GM21825 (cell line): ENCODE measurements at regions not wholly inside any gene's neighbourhood (a gene's known extent, or its start where the extent isn't known, plus 50 kb on each side); places are given as distances from the start of the nearest gene placed in this dataset.
"Not testable (repeated sequence)": the region's sequence is repeated elsewhere in the genome, so short reads cannot be mapped to it uniquely, and the experiment has no call there.

Experiments
- ATAC-seq: cut with Tn5 transposase; IDR thresholded peaks from one replicate; pipeline ENCODE4 v1.9.1; 2021; ENCODE audit warnings: mild to moderate bottlenecking, moderate library complexity; ENCODE audit not compliant: unreplicated experiment

GRCh38 chr2:234409590-234409989 lies 87.3 kb downstream of the ARL4C start:
- no peak for ATAC-seq

- no peak for ATAC-seq
Observed at GRCh38 chr2:234406085-234406484, 90.8 kb downstream of the ARL4C start.

- ATAC-seq = no peak
Observed at GRCh38 chr2:234405462-234405861, 91.4 kb downstream of the ARL4C start.

- ATAC-seq = no peak
Observed at GRCh38 chr2:234404957-234405356, 91.9 kb downstream of the ARL4C start.

- ATAC-seq = no peak
Observed at GRCh38 chr2:234403751-234404150, 93.1 kb downstream of the ARL4C start.

DNA sequence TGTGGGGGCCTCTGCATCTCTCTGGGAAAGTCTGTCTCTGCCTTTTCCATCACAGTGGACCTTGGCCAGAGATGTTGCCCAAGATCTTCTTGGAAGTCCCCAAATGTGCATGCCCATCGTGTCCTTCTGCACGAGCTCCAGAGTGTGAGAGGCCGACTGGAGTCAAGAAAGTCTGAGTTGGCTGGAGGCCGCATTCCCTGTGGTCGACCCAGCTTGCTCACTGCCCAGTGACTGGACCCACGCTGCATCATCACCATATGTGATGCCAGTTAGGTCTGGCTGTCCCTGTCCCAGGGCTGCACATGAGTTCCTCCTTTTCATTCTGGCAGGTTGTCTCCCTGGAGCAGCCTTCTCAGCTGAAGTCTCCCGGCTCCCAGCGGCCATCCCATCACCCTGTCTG lies 93.8 kb downstream of the ARL4C start:
- no peak for ATAC-seq

DNA sequence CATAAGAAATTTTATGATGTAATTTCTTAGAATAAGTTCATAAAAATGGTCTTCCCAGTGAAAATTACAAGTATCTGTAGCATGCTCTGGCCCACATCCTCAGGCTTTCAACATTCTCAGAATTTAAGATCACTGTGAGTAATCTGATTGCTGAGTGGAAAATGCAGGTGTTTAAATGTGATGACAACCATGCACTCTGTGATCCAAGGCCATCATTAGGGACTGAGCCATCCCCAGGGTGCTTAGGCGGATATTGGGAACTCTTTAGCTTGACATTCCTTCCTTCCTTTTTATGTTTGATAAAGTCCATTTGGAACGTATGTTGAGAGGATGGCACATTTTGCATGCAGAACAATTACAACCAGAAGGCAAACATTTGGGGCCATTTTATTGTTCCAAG lies 95.5 kb downstream of the ARL4C start:
- no peak for ATAC-seq

DNA sequence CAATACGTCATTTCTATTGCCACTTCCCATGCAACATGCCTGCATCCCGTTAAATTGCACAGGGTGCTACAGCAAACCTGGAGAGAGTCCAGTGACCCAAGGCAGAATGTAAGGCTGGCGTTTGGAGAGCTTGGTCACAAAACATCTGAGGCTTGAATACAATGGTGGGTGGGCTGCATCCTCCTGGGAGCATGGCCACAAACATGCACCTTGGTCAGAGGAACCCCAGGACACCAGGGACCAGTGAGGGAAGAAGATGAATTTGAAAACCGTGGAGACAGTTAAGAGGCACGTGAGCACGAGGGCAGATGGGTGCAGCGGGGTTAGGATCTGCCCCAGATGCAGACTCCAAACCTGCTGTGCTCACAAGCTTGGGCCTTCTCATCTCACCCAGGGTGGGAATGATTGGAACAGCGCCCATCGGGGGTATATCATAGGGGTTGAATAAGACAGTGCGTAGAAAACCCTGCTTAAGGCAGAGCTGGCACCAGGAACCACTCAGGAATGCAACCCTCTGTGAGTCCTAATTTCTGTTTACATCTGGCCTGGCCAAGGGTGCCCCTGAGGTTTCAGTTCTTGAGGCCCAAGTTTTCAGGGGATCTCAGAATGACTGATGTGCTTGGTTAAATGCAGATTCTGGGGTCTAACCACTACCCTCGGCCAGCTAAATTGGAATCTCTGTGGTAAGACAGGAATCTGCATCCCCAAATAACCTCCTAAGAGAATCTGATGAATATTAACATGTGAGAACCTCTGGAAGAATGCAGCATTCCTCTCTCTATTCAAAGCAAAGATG lies 97.2 kb downstream of the ARL4C start:
- no peak for ATAC-seq

- ATAC-seq = no peak
Observed at GRCh38 chr2:234398531-234398930, 98.3 kb downstream of the ARL4C start.

DNA sequence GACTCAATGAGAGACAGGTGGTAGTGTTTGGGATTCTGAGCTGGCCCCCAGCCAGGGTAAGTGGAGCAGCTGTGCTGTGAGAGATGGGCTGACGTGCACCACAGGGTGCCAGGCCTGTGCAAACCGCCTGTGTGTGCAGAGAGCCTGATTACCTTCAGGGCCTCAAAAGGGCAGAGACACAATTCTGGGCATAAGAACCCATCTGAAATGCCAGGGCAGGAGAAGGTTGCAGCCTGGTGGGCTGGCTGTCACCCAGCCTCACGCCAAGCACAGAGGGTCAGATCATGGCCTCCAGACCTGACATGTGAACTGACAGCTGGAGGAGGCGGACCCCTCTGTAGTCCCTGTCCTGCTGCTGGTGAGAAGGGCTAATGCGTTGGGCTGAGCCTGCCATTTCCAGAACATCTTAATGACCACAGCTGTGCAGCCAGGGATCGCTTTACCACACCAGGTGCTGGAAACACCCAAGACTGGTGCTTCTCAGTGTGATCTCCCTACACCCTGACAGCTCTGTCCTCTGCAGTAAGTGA lies 100.9 kb downstream of the ARL4C start:
- ATAC-seq = no peak

DNA sequence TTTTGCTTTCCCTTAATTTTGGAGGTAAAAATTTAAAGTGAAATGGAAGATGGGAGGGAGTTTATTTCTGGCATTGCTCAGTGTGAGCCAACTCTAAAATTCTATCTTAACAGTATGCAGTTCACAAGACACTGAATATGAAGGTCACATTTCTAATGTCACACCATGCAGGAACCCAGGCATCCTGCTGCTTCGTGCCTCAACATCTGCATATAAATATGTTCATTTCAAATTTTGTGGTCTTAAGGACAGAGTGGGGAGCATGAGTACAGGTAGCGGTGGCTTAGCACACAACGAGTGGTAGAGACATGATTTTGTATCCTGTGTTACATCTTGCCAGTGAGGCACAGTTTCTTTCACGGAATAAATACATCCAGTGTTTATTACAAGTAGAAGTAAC lies 102.4 kb downstream of the ARL4C start:
- no peak for ATAC-seq

GRCh38 chr2:234393354-234393753 lies 103.5 kb downstream of the ARL4C start:
- ATAC-seq = no peak

DNA sequence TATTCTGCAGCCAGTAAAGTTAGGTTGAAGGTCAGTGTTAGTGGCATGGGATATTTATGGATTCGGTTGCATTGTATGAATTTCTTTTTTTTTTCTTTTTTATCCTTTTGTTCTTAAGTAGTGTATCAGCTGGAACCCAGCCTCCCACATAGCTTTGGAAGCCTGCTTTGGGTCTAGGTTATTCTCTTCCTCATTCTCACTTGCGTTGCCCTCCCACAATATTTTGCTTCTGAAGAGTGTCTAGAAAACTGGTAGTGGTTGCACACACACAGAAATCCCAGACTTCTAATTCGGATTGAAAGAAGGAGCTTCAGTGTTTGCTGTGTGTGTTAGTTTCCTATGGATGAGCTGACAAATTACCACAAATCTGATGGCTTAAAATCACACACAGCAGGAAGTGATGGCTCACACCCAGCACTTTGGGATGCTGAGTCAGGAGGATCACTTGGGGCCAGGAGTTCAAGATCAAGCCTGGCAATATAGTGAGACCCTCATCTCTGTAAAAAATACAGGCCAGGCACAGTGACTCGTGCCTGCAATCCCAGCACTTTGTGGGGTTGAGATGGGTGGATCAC lies 104.8 kb downstream of the ARL4C start:
- no peak for ATAC-seq

GRCh38 chr2:234391625-234392024 lies 105.3 kb downstream of the ARL4C start:
- ATAC-seq = no peak

DNA sequence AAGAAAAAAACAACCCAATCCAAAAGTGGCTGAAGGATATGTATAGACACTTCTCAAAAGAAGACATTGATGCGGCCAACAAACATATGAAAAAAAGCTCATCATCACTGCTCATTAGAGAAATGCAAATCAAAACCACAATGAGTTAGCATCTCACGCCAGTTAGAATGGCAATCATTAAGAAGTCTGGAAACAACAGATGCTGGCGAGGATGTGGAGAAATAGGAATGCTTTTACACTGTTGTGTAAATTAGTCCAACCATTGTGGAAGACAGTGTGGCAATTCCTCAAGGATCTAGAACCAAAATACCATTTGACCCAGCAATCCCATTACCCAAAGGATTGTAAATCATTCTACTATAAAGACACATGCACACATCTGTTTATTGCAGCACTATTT lies 107.2 kb downstream of the ARL4C start:
- ATAC-seq = not testable (repeated sequence)

GRCh38 chr2:234388591-234388990 lies 108.3 kb downstream of the ARL4C start:
- no peak for ATAC-seq

DNA sequence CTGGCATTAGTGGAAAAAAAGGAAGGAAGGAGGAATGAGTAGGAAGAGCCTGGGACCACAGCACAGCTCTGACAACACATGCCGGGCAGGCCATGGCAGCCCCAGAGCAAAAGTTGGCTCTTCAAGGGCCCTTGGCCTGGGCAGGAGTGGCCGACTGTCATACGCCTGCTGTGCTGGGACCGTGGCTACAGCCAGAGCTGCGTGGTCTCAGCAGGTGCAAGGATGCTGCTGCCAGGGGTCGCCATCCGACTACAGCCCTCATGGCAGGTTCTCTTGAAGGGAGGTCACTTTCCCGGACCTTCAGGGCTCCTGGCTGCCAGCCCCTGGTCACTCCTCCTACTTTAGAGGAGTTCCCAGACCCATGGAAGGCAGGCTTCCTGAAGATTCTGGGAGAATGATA lies 109.9 kb downstream of the ARL4C start:
- ATAC-seq = no peak

GRCh38 chr2:234382131-234382530 lies 114.8 kb downstream of the ARL4C start:
- ATAC-seq = no peak

DNA sequence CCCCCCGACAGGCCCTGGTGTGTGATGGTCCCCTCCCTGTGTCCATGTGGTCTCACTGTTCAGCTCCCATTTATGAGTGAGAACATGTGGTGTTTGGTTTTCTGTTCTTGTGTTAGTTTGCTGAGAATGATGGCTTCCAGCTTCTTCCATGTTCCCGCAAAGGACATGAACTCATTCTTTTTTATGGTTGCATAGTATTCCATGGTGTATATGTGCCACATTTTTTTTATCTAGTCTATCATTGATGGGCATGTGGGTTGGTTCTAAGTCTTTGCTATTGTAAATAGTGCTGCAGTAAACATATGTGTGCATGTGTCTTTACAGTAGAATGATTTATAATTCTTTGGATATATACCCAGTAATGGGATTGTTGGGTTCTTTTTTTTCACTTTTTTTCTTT lies 117.9 kb downstream of the ARL4C start:
- not testable (repeated sequence) for ATAC-seq

DNA sequence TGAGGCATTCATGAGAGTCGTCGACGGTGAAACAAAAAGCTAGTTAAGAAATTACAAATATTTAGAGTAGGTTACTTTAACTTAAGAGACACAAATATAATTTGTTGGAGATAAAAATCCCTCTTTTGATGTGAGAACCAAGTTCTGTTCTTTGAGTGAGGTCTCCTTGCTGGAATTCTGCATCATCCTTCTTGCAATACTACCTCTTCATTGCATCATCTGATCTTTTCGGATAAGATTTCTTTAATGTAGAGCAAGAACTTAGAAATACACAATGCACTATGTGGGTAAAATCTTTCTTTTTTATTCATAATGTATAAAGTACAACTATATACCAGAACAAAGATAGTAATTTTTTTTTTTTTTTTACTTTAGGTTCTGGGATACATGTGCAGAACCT lies 118.4 kb downstream of the ARL4C start:
- no peak for ATAC-seq

- no peak for ATAC-seq
Observed at GRCh38 chr2:234377761-234378391, 119.0 kb downstream of the ARL4C start.

DNA sequence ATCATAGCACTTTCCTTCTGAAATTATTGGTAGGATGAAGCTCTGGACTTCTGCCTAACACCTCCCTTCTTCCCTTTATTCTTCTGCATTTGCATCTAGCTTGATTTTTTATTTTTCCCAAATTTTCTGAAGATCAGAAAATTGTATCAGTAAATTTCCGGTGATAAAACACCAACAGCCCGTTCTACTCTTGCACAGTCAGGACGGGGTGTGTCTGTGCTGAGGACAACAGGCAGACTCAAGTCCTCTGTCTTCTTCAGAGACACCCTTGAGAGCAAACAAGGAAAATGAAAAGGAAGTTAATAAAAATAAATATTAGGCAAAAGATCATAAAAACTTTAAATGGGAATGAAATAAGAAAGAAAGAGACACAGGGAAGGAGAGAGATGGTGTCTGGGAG lies 120.7 kb downstream of the ARL4C start:
- ATAC-seq = no peak
